Inferior parietal cortex (tissue), 1 donor: ENCODE measurements at regions not wholly inside any gene's neighbourhood (a gene's known extent, or its start where the extent isn't known, plus 50 kb on each side); places are given as distances from the start of the nearest gene placed in this dataset.

Source experiments
- DNase-seq: peaks from one replicate; pipeline ENCODE4 v3.0.0-alpha.2; 2016; ENCODE audit errors: extremely low spot score

DNA sequence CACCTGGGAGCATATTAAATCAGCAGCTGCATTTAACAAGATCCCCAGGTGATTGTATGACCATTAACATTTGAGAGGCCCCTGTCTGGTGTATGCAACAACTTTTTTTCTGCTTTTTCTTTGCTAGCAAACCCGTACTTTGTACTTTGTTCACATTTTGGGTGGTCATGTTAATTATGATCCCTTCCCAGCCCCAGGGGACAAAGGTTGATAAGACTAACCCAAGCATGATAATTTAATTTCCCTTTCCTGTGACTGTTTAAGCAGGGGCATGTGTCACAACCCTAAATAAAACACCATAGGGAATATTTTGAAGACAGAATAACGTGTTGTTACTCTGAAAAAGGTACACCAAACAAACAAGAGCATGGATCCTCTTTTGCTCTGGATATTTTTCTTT lies 332.0 kb downstream of the PCDH18 start:
- no peak for DNase-seq

DNA sequence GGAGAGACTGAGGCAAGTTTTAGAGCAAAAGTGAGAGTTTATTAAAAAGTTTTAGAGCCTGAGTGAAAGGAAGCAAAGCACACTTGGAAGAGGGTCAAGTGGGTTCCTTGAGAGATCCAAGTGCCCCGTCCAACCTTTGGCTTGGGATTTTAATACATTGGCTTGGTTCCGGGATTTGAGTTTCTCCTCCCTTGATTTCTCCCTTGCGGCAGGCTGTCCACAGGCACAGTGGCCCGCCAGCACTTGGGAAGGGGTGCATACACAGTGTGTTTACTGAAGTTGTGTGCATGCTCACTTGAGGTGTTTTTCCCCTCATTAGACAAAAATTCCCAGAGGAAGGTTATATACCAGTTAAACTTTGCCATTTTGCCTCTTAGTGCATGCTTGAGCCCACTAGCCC lies 333.5 kb downstream of the PCDH18 start:
- no peak for DNase-seq

DNA sequence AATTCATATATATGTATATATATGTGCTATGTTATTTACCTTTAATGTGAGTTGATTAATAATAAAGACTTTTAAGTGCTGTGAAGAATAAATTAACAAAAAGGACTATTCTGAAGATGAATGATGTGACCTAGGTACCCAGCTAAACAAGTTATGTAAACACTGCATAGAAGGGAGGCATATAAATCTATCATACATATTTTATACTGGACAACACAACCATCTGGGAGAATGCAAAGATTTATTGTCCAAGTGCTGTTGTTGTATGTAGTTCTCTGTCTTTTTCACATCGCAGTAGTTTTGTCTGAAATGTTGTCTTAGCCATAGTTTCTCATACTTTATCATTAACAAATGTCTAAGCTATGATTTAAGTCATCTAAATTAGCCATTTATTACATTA lies 337.6 kb downstream of the PCDH18 start:
- DNase-seq = no peak

DNA sequence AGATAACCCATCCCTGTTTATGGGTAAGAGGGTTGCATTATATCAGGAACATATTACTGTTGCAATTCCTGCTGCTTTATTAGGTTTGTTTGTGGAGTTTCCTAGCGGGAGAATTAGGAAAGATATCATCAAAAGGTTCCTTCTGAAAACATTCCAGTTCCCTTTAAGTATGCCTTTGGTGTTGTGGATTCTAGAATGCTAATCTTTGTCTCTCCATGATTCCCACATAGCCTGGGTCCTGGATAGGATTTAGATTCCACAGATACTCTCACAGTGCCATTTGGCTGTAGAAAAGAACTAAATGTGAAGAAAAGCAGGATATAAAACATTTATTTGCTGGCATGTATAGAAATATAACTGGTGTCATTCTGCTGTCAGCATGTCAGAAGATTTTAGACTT lies 338.7 kb downstream of the PCDH18 start:
- no peak for DNase-seq

DNA sequence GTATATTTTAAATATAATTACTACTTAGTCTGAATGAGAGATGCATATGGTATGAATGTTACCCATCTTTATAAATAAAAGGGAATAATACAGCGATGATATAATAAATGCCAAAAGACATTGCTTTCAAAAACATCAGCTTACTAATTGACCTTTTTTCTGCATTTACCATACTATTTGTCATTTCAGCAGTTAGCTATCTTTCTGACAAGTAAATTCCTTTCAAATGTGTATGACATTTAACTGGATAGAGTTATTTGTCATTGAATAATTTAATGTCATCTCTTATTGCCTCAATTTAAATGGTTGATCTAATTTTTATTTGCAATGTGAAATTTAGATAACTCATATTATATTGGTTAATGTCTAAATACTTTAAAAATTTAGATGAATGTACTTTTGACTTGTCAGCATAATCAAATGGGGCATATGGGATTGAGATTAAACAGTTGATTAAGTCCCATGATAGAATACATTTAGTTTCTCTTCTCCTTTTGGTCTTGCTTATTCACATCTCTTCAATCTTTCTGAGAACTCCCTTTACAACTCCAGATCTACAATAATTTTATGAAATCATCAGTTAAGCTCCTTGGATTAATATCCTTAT lies 350.9 kb downstream of the PCDH18 start:
- DNase-seq = no peak

DNA sequence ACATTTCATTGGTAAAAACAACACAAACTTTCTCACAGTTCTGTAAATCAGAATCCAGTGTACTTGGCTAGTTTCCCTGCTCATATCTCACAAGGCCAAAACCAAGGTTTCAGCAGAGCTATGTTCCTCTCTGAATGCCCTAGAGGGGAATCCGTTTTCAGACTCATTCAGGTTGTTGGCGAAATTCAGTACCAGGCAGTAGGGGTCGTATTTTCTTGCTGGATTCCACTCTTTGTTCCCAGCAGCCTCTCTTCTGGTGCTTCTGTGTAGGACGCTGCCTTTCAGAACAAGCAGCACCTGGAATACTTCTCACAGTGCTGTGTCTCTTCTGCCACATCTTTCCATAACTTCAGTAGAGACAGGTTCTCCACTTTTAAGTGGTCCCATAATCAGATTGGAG lies 351.9 kb downstream of the PCDH18 start:
- no peak for DNase-seq

DNA sequence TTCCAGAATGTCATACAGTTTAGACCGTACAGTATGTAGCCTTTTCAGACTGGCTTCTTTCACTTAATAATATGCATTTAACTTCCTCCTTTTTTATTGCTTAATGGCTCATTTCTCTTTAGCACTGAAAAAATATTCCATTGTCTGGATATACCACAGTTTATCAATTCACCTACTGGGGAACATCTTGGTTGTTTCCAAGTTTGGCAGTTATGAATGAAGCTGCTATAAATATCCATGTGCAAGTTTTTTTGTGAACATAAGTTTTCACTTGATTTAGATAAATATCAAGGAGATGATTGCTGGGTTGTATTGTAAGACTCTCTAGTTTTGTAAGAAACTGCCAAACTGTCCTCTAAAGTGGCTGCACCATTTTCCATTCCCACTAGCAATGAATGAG lies 375.5 kb downstream of the PCDH18 start:
- DNase-seq = no peak

DNA sequence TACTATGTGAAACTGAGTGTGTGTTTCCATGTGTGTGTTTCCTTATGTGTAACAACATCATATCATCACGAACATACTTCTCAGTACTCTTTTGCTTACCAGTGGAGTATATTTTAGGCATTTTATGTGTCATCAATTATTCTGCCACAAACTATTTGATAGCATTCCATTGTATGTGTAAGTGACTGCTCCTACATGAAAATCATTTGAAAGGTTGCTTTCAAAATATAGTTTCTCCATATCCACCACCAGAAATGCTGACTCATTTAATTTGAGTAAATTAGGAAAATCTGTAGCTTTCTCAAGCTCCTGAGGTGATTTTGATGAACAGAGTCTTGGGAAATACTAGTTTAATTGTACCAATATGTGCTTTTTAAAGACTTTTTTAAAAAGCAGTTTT lies 376.2 kb downstream of the PCDH18 start:
- DNase-seq = no peak

DNA sequence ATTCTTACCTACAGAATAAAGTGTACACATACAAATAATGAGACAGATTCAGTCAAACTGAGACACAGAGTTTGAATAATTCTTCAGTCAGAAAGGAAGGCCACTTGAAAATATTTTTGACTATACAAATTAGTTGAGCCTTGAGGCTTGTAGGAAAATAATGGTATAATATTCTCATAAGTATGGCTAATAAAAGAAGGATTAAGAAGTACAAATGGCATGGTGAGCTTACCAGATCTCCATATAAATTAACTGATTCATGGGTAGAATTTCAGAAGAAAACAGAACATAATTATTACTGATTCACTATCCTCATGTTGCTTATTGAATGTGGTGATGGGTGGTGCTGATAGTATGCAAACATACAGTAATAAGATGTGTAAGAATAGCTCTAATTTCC lies 401.1 kb downstream of the PCDH18 start:
- DNase-seq = no peak

DNA sequence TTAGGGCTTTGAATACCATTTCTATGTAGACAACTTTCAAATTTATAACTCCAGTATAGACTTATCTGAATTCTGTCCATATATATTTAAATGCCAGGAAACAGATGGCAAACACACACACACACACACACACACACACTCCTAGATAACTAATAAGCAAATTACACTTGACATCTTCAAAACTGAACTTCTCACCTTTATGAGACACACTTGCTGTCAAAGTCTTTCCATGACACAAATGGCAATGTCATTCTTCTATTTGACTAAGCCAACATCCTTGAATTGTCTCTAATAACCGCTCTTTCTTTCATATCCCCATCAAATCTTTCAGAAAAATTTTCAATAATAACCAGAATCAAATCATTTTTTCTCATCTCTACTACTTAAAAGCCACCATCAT lies 402.4 kb downstream of the PCDH18 start:
- DNase-seq = no peak

DNA sequence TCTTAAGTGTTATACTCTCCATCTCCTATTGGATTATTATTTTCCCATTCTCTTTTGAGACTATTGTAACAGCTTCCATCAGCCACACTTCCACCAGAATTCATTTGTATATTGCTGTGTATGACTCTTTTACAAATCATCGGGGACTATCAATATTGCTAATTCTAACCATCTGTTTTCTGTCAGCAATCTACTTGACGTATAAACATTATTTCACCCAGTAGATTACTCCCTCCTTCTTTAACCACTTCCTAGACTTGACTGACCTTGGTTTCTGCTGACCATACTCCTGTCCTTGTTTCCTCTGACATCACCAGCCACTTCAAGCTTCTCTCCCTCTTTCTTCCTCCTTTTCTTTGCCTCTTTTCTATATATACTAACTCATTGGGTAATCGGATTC lies 402.9 kb downstream of the PCDH18 start:
- no peak for DNase-seq

DNA sequence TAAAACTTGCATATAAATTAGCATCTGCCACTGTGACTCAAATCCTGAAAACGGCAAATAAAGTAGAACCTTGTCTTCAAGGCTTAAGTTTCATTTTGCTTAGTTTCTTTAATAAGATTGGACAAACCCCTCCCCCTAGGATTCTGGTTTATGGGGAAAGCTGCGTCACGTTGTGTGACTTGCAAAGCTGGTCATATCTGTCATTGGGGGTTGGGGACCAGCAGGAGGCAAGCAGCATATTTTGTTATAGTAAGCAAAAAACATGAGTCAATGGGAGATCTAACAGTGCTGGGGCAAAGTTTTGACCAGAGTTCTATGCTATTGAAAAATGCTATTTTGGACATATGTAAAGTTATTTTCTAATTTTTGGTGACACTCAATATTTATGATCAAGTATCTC lies 407.3 kb downstream of the PCDH18 start:
- no peak for DNase-seq

DNA sequence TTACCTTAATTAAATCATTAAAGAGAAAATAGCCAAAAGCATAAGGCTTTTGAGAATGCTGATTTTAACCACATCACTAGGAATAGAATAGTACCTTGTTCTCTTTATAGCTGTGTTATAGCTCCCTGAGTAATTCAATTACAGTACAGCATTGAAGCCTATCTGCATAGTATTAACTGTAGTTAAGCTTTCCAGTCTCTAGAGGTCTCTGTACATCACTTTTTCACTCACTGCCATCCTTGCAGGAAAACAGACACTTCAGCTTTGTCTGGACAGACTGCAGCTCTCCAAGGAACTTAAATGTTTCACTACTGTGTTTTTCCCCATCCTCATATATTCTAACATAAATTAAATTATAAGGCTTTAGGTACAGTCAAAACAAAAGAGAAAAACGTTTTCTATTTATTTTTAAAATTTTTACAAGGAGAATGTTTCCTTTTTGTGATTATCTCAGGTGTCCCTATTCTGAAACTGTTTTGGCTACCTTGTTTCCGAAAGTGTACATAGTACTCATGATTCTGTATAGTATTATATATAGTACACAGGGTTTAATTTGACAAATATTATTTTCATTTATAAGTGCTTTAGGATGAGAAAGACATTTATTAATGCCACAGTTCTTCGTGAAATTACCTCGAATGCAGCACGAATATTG lies 407.9 kb downstream of the PCDH18 start:
- peak; percentile 66 for DNase-seq

DNA sequence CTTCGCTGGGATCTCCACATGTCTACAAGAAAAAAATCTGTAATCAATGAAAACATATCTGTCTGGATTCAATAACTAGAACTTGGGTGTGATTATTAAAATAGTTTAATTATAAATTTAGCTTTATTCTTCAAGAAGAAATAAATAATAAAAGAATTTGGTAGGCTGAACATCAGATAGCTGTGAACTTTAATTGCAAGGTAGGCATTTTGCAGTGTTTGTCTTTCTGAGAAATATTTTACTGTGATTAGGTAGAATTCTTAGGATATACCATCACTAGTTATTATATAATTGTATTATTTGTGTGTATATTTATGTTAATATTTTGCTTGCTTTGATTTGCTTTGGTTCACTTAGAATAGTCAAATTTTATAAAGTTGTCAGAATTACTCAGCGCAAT lies 409.4 kb downstream of the PCDH18 start:
- no peak for DNase-seq

DNA sequence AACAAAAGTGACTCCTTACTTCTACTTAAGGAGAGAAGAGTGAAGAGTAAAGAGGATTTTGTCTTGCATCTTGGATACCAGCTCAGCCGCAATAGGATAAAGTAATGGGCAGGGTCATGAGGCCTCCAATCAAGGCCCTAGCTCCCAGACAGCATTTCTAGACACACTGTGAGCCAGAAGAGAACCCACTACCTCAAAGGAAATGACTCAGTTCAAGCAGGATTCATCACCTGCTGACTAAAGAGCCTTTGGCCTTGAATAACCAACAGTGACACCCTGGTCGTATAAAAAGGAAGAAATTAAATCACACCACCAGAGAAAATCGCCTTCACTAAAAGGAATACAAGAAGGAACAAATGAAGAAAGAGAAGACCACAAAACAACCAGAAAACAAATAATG lies 416.1 kb downstream of the PCDH18 start:
- no peak for DNase-seq

DNA sequence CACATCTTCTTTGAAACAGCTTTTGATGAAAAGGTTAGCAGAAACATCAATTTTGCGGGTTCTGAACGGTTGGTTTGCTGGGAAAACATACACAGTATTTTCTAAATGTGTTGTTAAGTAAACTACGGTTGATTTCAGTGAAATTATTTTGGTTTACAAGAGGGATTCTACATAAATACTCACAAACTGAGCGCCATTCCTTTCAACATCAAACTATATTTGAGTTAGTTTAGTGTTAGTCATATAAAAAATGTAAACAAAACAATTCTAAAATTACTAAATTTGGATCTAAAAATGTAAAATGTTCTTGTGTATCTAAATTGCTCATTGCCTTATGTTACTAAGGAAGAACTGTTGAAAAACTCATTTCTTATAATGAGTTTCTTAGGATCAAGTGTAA lies 425.6 kb downstream of the PCDH18 start:
- no peak for DNase-seq

DNA sequence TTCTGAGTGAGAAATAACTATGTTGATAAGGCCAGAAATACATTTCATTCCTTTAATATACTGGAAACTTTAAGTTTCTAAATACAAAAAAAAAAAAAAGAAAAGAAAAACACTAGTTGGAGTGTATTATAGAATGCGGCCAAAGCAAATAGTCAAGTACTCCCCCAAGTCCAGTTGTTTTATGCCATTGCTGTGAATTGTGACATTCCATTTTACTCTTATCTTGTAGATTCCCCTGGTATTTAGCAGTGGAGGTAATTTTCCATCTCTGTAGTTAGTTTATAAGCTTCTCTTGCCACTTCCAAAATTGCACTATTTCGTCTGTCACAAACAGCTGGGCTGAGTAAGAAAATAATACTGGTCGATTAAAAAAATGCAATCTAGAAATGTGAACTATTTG lies 426.0 kb downstream of the PCDH18 start:
- no peak for DNase-seq

DNA sequence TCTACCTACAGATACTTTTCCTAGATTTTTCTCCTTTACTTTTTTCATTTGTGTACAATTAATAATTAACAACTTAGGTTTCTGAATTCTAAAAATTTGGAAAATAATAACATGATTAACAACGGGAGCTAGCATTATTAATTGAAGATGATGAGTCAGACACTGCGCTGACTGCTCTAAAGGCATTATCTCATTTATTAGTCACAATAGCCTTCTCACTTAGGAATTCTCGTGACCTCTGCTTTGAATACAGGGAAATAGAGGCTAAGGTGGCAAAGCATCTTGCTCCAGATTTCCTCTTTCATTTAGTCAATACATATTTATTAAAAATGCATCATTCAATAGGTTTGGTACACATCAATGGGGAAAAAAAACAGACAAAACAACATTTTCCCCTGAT lies 441.3 kb downstream of the PCDH18 start:
- DNase-seq = no peak

DNA sequence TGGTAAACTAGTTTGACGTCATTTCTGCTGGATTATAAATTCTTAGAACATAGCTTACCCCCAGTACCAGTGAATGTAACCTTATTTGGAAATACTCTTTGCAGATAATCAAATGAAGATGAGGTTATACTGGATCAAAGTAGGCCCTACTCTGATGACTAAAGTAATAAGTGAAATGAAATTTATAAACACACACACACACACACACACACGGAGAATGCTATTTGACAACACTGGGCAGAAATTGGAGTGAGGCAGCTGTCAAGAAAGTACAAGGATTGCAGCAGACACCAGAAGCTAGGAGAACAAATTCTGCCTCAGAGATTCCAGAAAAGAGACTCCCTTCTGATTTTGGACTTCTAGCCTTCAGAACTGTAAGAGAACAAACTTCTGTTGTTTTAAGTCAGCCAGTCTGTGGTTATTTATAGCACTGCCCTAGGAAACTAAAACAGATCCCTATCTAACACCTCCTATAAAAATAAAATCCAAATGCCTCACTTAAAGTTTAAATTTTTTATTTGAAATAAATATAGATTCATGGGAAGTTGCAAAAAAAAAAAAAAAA lies 448.6 kb downstream of the PCDH18 start:
- DNase-seq = no peak

DNA sequence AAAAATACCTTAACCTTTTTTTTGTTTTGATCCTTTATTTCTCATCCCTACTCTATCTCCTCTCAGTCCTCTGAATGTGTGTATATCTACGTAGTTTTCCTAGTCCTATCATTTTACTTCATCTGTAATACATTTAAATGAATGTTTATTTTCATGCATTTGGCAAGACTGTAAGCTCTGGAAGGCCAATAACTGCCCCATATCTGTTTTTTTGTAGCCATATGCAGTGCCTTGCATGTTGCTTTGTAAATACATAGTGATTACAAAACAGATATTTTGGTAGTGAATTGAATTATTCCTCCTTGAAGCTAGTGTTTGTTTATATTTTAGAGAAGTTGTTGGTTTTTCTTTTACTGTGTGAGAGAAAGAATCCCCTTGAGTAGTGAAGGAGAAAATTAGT lies 450.2 kb downstream of the PCDH18 start:
- no peak for DNase-seq

DNA sequence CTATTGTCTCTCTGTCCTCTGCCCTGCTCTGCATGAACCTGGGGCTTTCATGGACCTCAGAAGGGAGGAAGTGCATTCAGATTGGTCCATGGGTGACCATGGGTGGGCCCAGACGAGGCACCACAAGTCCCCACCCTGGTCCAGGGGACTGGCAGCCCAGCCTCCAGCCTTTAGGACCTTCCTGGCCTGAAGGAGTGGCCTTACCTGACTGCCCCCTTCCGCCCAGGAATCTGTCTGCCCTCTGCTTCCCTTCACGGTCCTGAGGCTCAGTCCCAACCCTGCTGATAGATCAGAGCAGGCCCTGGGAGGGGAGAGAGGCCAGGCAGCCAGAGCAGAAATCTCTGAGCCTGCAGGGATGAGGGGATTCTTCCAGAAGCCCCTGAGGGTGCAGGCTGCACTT lies 455.4 kb downstream of the PCDH18 start:
- no peak for DNase-seq

DNA sequence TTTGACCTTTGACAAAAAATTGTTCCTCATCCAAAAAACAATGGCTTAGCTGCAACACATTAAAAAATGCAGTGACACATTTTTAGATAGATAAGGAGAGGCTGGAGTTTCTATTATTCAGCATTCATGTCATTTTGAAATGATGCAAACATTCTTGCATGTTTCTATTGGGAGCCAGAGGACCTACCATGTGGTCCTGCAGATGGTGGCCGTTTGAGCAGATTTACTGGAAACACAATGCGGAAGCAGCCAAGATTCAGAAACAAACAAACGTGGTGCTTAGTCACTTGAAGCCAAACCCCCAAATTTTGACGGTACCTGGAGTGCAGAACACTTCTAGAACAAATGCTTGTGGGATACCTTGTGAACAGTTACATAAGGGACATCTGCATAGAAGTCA lies 456.7 kb downstream of the PCDH18 start:
- DNase-seq = no peak

DNA sequence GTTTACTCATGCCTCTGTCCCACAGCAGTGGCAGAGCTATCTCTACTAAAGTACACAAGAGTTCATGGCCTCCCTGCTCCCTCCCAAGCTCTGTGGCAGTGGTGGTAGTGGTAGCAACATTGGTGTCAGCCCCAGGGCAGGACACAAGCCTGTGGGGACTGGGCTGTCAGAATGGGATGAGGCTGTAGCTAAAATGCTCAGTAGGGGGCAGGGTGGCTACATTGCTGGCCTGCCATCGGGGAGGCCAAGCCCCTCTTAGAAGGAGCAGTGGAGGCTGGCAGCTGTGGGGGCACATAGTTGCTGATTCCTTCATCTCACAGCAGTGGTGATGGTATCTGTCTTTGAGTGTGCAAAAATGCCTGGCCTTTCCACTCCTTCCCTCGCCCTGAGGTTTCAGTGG lies 461.7 kb downstream of the PCDH18 start:
- no peak for DNase-seq

DNA sequence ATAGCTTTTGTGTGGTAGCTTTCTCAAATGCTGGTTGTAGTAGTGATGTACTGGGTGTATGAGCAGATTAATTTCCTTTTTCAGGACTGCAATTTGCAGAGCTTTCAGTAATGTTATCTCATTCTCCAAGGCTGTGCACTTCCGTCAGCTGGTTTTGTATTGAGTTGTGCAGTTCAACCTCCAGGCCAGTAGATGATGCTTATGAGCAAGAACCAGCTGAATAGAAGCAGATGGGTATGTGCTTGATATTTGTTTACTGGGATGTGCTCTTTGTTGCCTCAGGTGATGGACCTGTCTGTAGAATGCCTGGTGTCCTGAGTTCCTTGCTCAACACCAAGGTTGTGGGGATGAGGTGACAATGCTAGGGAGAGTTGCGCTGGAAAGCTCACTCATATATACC lies 462.8 kb downstream of the PCDH18 start:
- DNase-seq = no peak
